Uterus (tissue), 2 donors: ENCODE measurements at regions not wholly inside any gene's neighbourhood (a gene's known extent, or its start where the extent isn't known, plus 50 kb on each side); places are given as distances from the start of the nearest gene placed in this dataset.

ENCODE experiments used
- CTCF ChIP-seq, 4 experiments: fragments of 200-600 bp in 2 of 4; fragments of 450-650 bp in 2 of 4; sonication (generic) in 2 of 4; IDR thresholded peaks; one replicate each; pipeline ENCODE4 v1.5.1; 2016 to 2019; ENCODE audit warnings: antibody characterized with exemption in 4 of 4, mild to moderate bottlenecking in 2 of 4, moderate library complexity in 1 of 4
- POLR2A ChIP-seq, 2 donors: fragments of 450-650 bp; IDR thresholded peaks; one replicate each; pipeline ENCODE4 v1.6.1; 2016; ENCODE audit warnings: antibody characterized with exemption in 2 of 2, mild to moderate bottlenecking in 1 of 2, moderate library complexity in 1 of 2

GRCh38 chr14:101469382-101470247 lies 91.7 kb upstream of the DIO3 start:
- TF ChIP-seq CTCF (IDR thresholded peaks at IDR 0.05) (no peak), POLR2A (IDR thresholded peaks at IDR 0.05) (no peak)
